ENCODE measurements at regions not wholly inside any gene's neighbourhood (a gene's known extent, or its start where the extent isn't known, plus 50 kb on each side); places are given as distances from the start of the nearest gene placed in this dataset.

DNA sequence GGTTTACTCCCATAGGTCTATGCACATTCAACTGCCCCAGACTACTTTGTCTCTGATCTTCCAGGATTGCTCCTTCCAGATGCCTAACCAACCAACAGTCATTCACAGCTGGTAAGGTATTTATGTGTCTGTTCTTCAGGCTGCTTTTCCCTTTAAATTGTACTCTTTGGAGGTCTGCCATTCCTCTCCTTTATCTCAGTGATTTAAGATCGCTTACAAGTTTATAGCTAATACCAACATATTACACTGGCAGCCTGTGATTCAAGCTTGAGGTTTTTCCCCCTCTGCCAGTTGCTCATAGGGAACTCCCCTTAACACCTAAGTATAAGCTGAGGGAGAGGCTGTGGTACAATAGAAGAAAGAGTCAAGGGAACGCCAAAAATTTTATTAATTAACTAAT lies 711.7 kb upstream of the EDIL3 start:
- Histone ChIP-seq H3K4me1 (replicated peaks in 1 of 4; ENCODE audit: control insufficient read depth in 3 of 4, insufficient read depth in 4 of 4, low read length in 3 of 4) (no peaks in the 10 kb centered on the region), H3K27ac (ENCODE audit: low read depth, low read length) (no peak overlapping the region), H3K36me3 (ENCODE audit: control insufficient read depth in 2 of 4, insufficient read depth in 4 of 4, low read length in 3 of 4) (no peaks in the 10 kb centered on the region), H3K27me3 (replicated peaks in 1 of 4; ENCODE audit: control insufficient read depth in 3 of 4, extremely low read depth in 1 of 4, insufficient read depth in 3 of 4, low read length in 3 of 4) (no peaks in the 10 kb centered on the region), H2BK20ac (ENCODE audit: low read length) (no peak overlapping the region), H3K14ac (ENCODE audit: insufficient read length) (no peak overlapping the region), H4K8ac (ENCODE audit: extremely low read depth, insufficient read depth, low read length) (no peak overlapping the region), H3K9me3 (ENCODE audit: insufficient read depth in 2 of 2, low read depth in 1 of 2, low read length in 1 of 2) (no peaks in the 10 kb centered on the region), H3K4me2 (ENCODE audit: insufficient read depth in 1 of 2, low read depth in 2 of 2, low read length in 2 of 2) (no peak overlapping the region), H3K23me2 (ENCODE audit: low read depth, low read length) (no peaks in the 10 kb centered on the region), H2BK15ac (ENCODE audit: low read length) (no peak overlapping the region), H3K9ac (replicated peaks in 1 of 4; ENCODE audit: extremely low read depth in 1 of 4, low read depth in 3 of 4, low read length in 3 of 4) (no peak overlapping the region), H2AK5ac (ENCODE audit: low read depth, low read length) (no peak overlapping the region), H3K4me3 (ENCODE audit: extremely low read depth in 1 of 4, insufficient read depth in 2 of 4, low read depth in 3 of 4, low read length in 4 of 4) (no peak overlapping the region), H2BK5ac (ENCODE audit: low read depth, low read length) (no peak overlapping the region), H3K23ac (ENCODE audit: insufficient read length) (no peak overlapping the region), H4K20me1 (replicated peaks in 1 of 2; ENCODE audit: control insufficient read depth in 1 of 2, insufficient read depth in 2 of 2, low read length in 2 of 2) (no peaks in the 10 kb centered on the region), H4K91ac (replicated peaks; ENCODE audit: insufficient read length, low read length) (no peak overlapping the region), H4K5ac (ENCODE audit: insufficient read length, low read depth, low read length) (no peak overlapping the region), H3K79me1 (ENCODE audit: low read depth, low read length) (no peaks in the 10 kb centered on the region), H2BK12ac (ENCODE audit: low read depth, low read length) (no peak overlapping the region), H2AFZ (ENCODE audit: low read length) (0 out of 2 replicates have a peak overlapping the region, but pooled peaks have one; percentile 30), H3K18ac (ENCODE audit: extremely low read depth, low read length) (no peak overlapping the region), H3K56ac (replicated peaks; ENCODE audit: insufficient read length, low read depth, low read length) (no peak overlapping the region), H2BK120ac (replicated peaks; ENCODE audit: low read depth, low read length) (no peak overlapping the region), H3K79me2 (ENCODE audit: control insufficient read depth in 1 of 2, insufficient read depth in 2 of 2, low read length in 2 of 2) (no peaks in the 10 kb centered on the region), H3K4ac (replicated peaks; ENCODE audit: insufficient read length, low read depth, low read length) (no peak overlapping the region)
- no peak for FAIRE-seq
- WGBS, 2 experiments (ENCODE audit: extremely low coverage in 1 of 2, insufficient coverage in 1 of 2, insufficient read length in 1 of 2, insufficient replicate concordance in 2 of 2, low coverage in 1 of 2, low lambda C conversion rate in 2 of 2, missing lambda C conversion rate in 1 of 2) = 89% methylated on average over 2 of the region's 2 CpGs; no CpG with 5 or more reads in 1 of the 2 experiments
- ChIA-PET POLR2A (ENCODE audit: partially characterized antibody) (interaction anchor here (0.7 kb wide), 1 partner anchor 25 kb away, joined by 3 read pairs; no protein-coding TSS in a partner anchor), CTCF (ENCODE audit: partially characterized antibody) (interaction anchor here (1.9 kb wide), 1 partner anchor 12 kb away, joined by 7 read pairs; no protein-coding TSS in a partner anchor)
- no peak for DNase-seq (ENCODE audit: low read depth in 1 of 2, low spot score in 2 of 2)
- no peak for TF ChIP-seq ZNF274 (IDR thresholded peaks at IDR 0.05; ENCODE audit: borderline replicate concordance, extremely low read depth, low read length)
- no peak for TF ChIP-seq CHD2 (IDR thresholded peaks at IDR 0.05; ENCODE audit: low read length)
- TF ChIP-seq KDM4A (IDR thresholded peaks at IDR 0.05; ENCODE audit: low read depth, low read length, severe bottlenecking) = no peak
- no peak for TF ChIP-seq CTBP2 (IDR thresholded peaks at IDR 0.05; ENCODE audit: borderline replicate concordance, insufficient read depth, insufficient read length, low read length)
- no peak for TF ChIP-seq SP4 (IDR thresholded peaks at IDR 0.05; ENCODE audit: low read length)
- TF ChIP-seq TAF1 (IDR thresholded peaks at IDR 0.05; ENCODE audit: low read depth, low read length) = no peak

Data from H1 (cell line).